GM18867 (cell line): ENCODE measurements at regions not wholly inside any gene's neighbourhood (a gene's known extent, or its start where the extent isn't known, plus 50 kb on each side); places are given as distances from the start of the nearest gene placed in this dataset.

ENCODE experiments used
- ATAC-seq: cut with Tn5 transposase; IDR thresholded peaks from one replicate; pipeline ENCODE4 v1.9.1; 2021; ENCODE audit warnings: mild to moderate bottlenecking, moderate library complexity; ENCODE audit not compliant: unreplicated experiment

GRCh38 chr3:157639756-157640426 is 136.7 kb upstream of the VEPH1 start:
- no peak for ATAC-seq

GRCh38 chr3:157637866-157638265 is 134.7 kb upstream of the VEPH1 start:
- ATAC-seq: no peak

GRCh38 chr3:157633241-157633640 is 130.0 kb upstream of the VEPH1 start:
- ATAC-seq: no peak

- no peak for ATAC-seq
Measured at GRCh38 chr3:157632075-157632474, 128.9 kb upstream of the VEPH1 start.

GRCh38 chr3:157631478-157631877 is 128.3 kb upstream of the VEPH1 start:
- no peak for ATAC-seq

- no peak for ATAC-seq
Measured at GRCh38 chr3:157626817-157627216, 123.6 kb upstream of the VEPH1 start.

- ATAC-seq: no peak
Measured at GRCh38 chr3:157624801-157625200, 121.6 kb upstream of the VEPH1 start.

- no peak for ATAC-seq
Measured at GRCh38 chr3:157618886-157619285, 115.7 kb upstream of the VEPH1 start.

GRCh38 chr3:157618075-157618760 is 115.0 kb upstream of the VEPH1 start:
- peak; percentile 83 for ATAC-seq

- no peak for ATAC-seq
Measured at GRCh38 chr3:157614896-157615295, 111.7 kb upstream of the VEPH1 start.

- no peak for ATAC-seq
Measured at GRCh38 chr3:157611536-157612076, 108.4 kb upstream of the VEPH1 start.

- no peak for ATAC-seq
Measured at GRCh38 chr3:157610876-157611535, 107.8 kb upstream of the VEPH1 start.

- ATAC-seq: no peak
Measured at GRCh38 chr3:157607826-157608405, 104.7 kb upstream of the VEPH1 start.

GRCh38 chr3:157606852-157607197 is 103.6 kb upstream of the VEPH1 start:
- no peak for ATAC-seq

GRCh38 chr3:157606011-157606851 is 103.0 kb upstream of the VEPH1 start:
- peak; percentile 98 for ATAC-seq

GRCh38 chr3:157605356-157605755 is 102.1 kb upstream of the VEPH1 start:
- no peak for ATAC-seq

GRCh38 chr3:157602424-157602823 is 99.2 kb upstream of the VEPH1 start:
- ATAC-seq: no peak

GRCh38 chr3:157595259-157595658 is 92.0 kb upstream of the VEPH1 start:
- ATAC-seq: no peak

- ATAC-seq: no peak
Measured at GRCh38 chr3:157594413-157594812, 91.2 kb upstream of the VEPH1 start.

GRCh38 chr3:157592769-157593168 is 89.6 kb upstream of the VEPH1 start:
- no peak for ATAC-seq

- ATAC-seq: no peak
Measured at GRCh38 chr3:157590273-157590672, 87.1 kb upstream of the VEPH1 start.
